GM21381 (cell line): ENCODE measurements at regions not wholly inside any gene's neighbourhood (a gene's known extent, or its start where the extent isn't known, plus 50 kb on each side); places are given as distances from the start of the nearest gene placed in this dataset.
"Not testable (repeated sequence)": the region's sequence is repeated elsewhere in the genome, so short reads cannot be mapped to it uniquely, and the experiment has no call there.

Source experiments
- ATAC-seq: cut with Tn5 transposase; IDR thresholded peaks from one replicate; pipeline ENCODE4 v1.9.1; 2021; ENCODE audit warnings: mild to moderate bottlenecking, moderate library complexity; ENCODE audit not compliant: unreplicated experiment

GRCh38 chr15:35967968-35968367 is 422.0 kb upstream of the DPH6 start:
- ATAC-seq, result not testable (repeated sequence)

- ATAC-seq, result no peak
Observed at GRCh38 chr15:35973029-35973428, 427.1 kb upstream of the DPH6 start.

- ATAC-seq, result no peak
Observed at GRCh38 chr15:35974052-35974451, 428.1 kb upstream of the DPH6 start.

- no peak for ATAC-seq
Observed at GRCh38 chr15:35975941-35976340, 430.0 kb upstream of the DPH6 start.

GRCh38 chr15:35979608-35980007 is 433.6 kb upstream of the DPH6 start:
- no peak for ATAC-seq

GRCh38 chr15:35980719-35981118 is 434.8 kb upstream of the DPH6 start:
- no peak for ATAC-seq

GRCh38 chr15:35986191-35986721 is 440.3 kb upstream of the DPH6 start:
- no peak for ATAC-seq

DNA sequence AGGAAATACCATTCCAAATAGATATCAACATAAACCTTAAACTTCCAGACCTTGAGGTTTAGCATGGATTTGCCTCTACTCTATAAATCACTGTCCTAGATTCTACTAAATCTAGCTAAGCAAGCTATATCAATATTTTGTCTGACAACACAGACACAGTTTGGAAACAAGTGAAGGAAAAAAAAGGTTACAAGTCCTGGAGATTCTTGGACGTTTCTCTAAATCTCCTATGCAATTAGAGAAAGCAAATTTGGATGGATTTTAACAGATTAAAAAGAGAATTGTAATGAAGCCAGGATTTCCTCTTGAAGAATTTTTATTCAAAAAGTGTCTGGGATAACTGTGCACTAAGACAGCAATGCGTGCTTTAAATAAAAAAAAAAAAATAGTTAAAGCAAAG is 441.1 kb upstream of the DPH6 start:
- no peak for ATAC-seq

DNA sequence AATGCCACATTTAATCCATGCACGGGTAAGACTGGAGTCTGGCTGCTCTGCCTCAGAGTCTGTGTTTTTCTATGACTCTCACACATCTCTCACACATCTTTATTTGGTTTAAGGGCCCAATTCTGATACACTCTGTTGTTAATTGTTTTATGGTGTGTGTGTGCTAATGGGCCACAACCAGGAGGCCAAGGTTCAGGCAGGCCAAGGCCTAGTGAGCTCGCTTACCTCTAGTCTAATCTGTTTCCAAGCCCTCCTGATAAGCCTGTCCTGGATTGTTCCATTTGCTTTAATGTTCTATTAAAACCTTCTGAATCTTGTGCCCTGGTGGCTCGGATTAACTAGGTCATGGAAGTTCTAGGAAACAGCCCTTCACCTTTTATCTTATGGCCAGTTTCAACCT is 445.4 kb upstream of the DPH6 start:
- ATAC-seq, result no peak

DNA sequence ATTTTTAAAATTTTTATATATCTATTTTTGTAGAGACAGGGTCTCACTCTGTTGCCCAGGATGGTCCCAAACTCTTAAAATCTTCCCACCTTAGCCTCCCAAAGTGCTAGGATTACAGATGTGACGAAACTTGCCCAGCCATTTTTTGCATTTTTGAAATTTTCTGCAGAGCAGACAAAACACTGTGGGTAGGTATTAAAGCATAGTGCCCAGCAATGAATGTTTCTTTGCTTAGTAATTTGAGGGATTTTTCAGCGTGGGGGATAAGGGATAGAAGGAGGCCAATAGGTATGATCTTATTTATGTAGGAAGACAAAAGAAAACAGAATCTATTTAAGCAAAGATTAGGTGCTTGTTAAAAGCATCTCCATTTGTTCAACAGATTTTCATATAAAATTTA is 446.8 kb upstream of the DPH6 start:
- ATAC-seq, result no peak

- no peak for ATAC-seq
Observed at GRCh38 chr15:35993196-35993595, 447.2 kb upstream of the DPH6 start.

- no peak for ATAC-seq
Observed at GRCh38 chr15:35994876-35995275, 448.9 kb upstream of the DPH6 start.

- ATAC-seq, result no peak
Observed at GRCh38 chr15:35998663-35999602, 453.0 kb upstream of the DPH6 start.

- ATAC-seq, result no peak
Observed at GRCh38 chr15:36004891-36005490, 459.0 kb upstream of the DPH6 start.

GRCh38 chr15:36005542-36005941 is 459.6 kb upstream of the DPH6 start:
- ATAC-seq, result no peak

GRCh38 chr15:36007699-36008098 is 461.7 kb upstream of the DPH6 start:
- no peak for ATAC-seq

GRCh38 chr15:36008719-36009118 is 462.8 kb upstream of the DPH6 start:
- ATAC-seq, result no peak

- no peak for ATAC-seq
Observed at GRCh38 chr15:36024031-36024688, 478.2 kb upstream of the DPH6 start.

GRCh38 chr15:36026627-36027283 is 480.8 kb upstream of the DPH6 start:
- no peak for ATAC-seq

- ATAC-seq, result no peak
Observed at GRCh38 chr15:36029606-36030210, 483.7 kb upstream of the DPH6 start.
